Gastrocnemius medialis (tissue), 4 donors: ENCODE measurements at regions not wholly inside any gene's neighbourhood (a gene's known extent, or its start where the extent isn't known, plus 50 kb on each side); places are given as distances from the start of the nearest gene placed in this dataset.

ENCODE experiments used
- ATAC-seq, 2 donors: fragments of 150-250 bp; one replicate each; pipeline ENCODE4 v1.9.1; 2016
- DNase-seq, 2 donors: peaks; one replicate each; pipeline ENCODE4 v3.0.0-alpha.2; 2019
- H3K27ac ChIP-seq, 4 donors: fragments of 200-600 bp; sonication (generic); 1 replicate in 1 of 4; 2 replicates in 3 of 4; pipeline ENCODE4 v1.5.1; 2016 to 2018; ENCODE audit warnings: mild to moderate bottlenecking in 2 of 4, moderate library complexity in 1 of 4
- H3K27me3 ChIP-seq, 3 donors: fragments of 200-600 bp; sonication (generic) in 2 of 3; 1 replicate in 1 of 3; 2 replicates in 2 of 3; pipeline versions ENCODE4 v1.5.1 to v1.6.0; 2016 to 2019; ENCODE audit warnings: mild to moderate bottlenecking in 1 of 3, moderate library complexity in 1 of 3
- H3K36me3 ChIP-seq, 2 donors: fragments of 200-600 bp; sonication (generic) in 1 of 2; one replicate each; pipeline ENCODE4 v1.5.1; 2017 to 2018
- H3K4me1 ChIP-seq, 2 donors: fragments of 200-600 bp; sonication (generic) in 1 of 2; one replicate each; pipeline ENCODE4 v1.5.1; 2016 to 2017; ENCODE audit warnings: mild to moderate bottlenecking in 2 of 2
- H3K4me3 ChIP-seq, 4 donors: fragments of 200-600 bp; sonication (generic) in 3 of 4; 1 replicate in 1 of 4; 2 replicates in 3 of 4; pipeline ENCODE4 v1.5.1; 2016 to 2019; ENCODE audit warnings: mild to moderate bottlenecking in 2 of 4
- H3K9me3 ChIP-seq, 3 donors: fragments of 200-600 bp; sonication (generic) in 2 of 3; 1 replicate in 1 of 3; 2 replicates in 2 of 3; pipeline ENCODE4 v1.5.1; 2016 to 2019
- POLR2A ChIP-seq, 2 donors: fragments of 450-650 bp; IDR thresholded peaks; one replicate each; pipeline ENCODE4 v1.6.1; 2017; ENCODE audit warnings: antibody characterized with exemption in 2 of 2, mild to moderate bottlenecking in 2 of 2, moderate library complexity in 2 of 2
- in situ Hi-C, 4 donors: fragments of 200-750 bp; cut with MboI; loops; one replicate each; pipeline versions ENCODE4 v1.15.0 to v1.8.0; 2017; ENCODE audit warnings: low sequenced_read_pairs in 4 of 4
- intact Hi-C: fragments of 100-400 bp; cut with DNase I; formaldehyde crosslinking; loops from one replicate; pipeline ENCODE4 v1.15.1; 2023; ENCODE audit warnings: low total_unique reads
- TF ChIP-seq, protein P1 (sequence below), 5 experiments: fragments of 450-650 bp in 3 of 5; fragments of 200-600 bp in 2 of 5; sonication (generic) in 2 of 5; IDR thresholded peaks in 4 of 5; conservative IDR thresholded peaks in 1 of 5; 1 replicate in 4 of 5; 2 replicates in 1 of 5; pipeline ENCODE4 v1.5.1; 2016 to 2019; ENCODE audit warnings: antibody characterized with exemption in 5 of 5, mild to moderate bottlenecking in 3 of 5, moderate library complexity in 3 of 5

DNA sequence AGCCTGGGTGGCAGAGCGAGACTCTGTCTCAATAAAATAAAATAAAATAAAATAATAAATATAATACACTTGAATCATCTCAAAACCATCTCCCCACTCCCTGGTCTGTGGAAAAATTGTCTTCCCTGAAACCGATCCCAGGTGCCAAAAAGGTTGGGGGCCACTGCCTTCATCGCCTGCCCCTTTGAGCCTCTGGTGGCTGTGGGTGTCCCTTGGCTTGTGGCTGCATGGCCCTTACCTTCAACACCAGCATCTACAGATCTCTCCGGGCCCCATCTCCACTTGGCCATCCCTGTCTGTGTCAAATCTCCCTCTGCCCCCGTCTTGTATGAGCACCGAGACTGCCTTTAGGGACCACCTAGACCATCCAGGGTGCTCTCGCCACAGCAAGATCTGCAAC, 177.3 kb downstream of the SEC14L1 start:
- Histone ChIP-seq H3K9me3 (no peaks in the 10 kb centered on the region), H3K36me3 (no peaks in the 10 kb centered on the region), H3K27me3 (no peaks in the 10 kb centered on the region), H3K27ac (peak overlapping the region in 3 of 4 donors; percentile 87 to 91 (median 89)), H3K4me1 (peaks cover 50 to 53% of the 10 kb centered on the region in 2 donors), H3K4me3 (no peak overlapping the region)
- TF ChIP-seq, protein P1, sequence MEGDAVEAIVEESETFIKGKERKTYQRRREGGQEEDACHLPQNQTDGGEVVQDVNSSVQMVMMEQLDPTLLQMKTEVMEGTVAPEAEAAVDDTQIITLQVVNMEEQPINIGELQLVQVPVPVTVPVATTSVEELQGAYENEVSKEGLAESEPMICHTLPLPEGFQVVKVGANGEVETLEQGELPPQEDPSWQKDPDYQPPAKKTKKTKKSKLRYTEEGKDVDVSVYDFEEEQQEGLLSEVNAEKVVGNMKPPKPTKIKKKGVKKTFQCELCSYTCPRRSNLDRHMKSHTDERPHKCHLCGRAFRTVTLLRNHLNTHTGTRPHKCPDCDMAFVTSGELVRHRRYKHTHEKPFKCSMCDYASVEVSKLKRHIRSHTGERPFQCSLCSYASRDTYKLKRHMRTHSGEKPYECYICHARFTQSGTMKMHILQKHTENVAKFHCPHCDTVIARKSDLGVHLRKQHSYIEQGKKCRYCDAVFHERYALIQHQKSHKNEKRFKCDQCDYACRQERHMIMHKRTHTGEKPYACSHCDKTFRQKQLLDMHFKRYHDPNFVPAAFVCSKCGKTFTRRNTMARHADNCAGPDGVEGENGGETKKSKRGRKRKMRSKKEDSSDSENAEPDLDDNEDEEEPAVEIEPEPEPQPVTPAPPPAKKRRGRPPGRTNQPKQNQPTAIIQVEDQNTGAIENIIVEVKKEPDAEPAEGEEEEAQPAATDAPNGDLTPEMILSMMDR (IDR thresholded peaks at IDR 0.05 in 4 of 5, conservative IDR thresholded peaks at IDR 0.05 in 1 of 5): no peak
- no peak for TF ChIP-seq POLR2A (IDR thresholded peaks at IDR 0.05)
- DNase-seq (no peak), ATAC-seq (no peak)
- in situ Hi-C loops: no loop called here
- intact Hi-C loops: no loop called here

DNA sequence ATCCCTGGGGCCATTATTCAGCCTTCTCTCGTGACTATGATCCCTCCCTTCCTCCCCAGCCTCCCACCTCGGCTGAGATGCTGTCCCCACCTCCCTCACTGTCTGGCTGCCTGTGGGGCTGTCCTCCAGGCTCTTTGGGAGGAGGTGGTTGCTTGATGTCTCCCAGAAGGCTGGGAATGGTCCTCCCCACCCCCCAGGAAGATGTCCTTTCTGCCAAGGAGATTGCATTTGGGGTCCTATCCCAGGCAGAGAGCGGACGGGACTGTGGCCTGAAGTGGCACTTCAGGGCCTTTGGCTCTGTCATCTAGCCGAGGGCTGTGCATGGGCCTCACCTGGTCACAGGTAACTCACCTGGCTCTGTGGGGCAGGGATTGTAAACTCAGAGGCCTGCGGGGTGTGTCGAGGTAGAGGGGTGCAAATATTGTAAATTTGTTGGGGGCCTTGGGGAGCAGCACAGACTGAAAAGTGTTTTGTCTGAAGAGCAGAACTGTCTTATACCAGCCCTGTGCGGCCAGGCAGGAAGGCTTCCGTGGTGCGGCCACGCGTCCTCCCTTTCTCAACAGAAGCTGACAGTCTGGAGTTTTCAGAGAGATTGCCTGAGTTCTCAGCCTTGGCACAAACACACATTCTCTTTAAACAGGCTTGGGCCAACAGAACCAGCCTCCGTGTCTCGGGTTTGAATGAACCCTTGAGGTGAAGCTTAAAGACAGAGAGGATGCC, 177.9 kb downstream of the SEC14L1 start:
- ATAC-seq: no peak
- TF ChIP-seq, protein P1 (IDR thresholded peaks at IDR 0.05 in 4 of 5, conservative IDR thresholded peaks at IDR 0.05 in 1 of 5): no peak
- TF ChIP-seq POLR2A (IDR thresholded peaks at IDR 0.05): no peak
- no peaks in the 10 kb centered on the region for H3K9me3 ChIP-seq
- in situ Hi-C loops (no loop called here), intact Hi-C loops (loop anchor here (1.0 kb wide), 1 partner anchor 31 kb away; no protein-coding TSS in a partner anchor)
- peak in 1 of 2 donors; percentile 42 for DNase-seq
- peak overlapping the region; percentile 57 to 72 (median 62) for H3K4me3 ChIP-seq
- H3K36me3 ChIP-seq: no peaks in the 10 kb centered on the region
- H3K4me1 ChIP-seq: peaks cover 54 to 58% of the 10 kb centered on the region in 2 donors
- peak overlapping the region; percentile 82 to 91 (median 88) for H3K27ac ChIP-seq
- H3K27me3 ChIP-seq: no peaks in the 10 kb centered on the region

DNA sequence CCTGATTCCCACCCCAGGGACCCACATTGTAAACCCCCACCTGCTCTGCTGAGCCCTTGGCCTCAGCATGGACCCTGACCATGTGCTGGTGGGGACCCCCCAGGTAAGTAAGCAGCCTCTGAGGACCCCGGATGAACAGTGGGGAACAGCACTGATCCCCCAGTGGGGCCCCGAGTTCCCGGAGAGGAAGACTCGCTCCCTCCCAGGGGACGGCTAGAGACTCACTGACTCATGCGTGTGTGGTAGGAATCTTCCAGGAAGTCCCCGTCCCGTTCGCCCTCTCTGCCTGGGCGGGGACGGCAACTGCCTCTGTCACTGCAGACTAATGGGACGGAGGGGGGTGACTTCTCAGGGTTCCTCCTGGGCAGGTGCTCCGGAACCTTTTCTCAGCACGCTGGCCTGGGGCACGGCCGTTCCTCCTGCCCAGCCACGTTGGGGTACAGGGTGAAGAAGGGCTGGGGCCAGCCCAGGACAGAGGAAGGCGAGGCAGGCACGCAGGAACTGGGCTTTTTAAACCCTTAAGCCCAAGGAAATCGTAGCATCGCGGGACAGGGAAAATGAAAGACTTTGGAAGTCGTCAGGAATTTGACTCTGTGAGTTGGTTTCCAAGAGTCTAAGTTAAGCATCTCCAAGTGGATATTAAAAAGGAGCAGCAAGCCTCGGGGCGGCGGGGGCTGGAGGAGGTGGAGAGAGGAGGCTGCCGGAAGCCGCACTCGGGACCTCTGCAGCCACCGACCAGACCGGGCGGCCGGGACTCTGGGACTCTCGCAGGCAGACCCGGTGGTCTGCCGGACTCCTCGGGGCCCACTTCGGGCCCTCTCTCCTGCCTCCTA, 178.7 kb downstream of the SEC14L1 start:
- Histone ChIP-seq H3K36me3 (no peaks in the 10 kb centered on the region), H3K4me3 (peak overlapping the region; percentile 57 to 72 (median 62)), H3K27ac (peak overlapping the region; percentile 82 to 91 (median 88)), H3K4me1 (peaks cover 61 to 66% of the 10 kb centered on the region in 2 donors), H3K27me3 (no peaks in the 10 kb centered on the region), H3K9me3 (no peaks in the 10 kb centered on the region)
- ATAC-seq (peak; percentile 72), DNase-seq (peak; percentile 93 to 95)
- intact Hi-C loops: loop anchor here (1.0 to 5.0 kb wide), 2 partner anchors 32 to 568 kb away; no protein-coding TSS in a partner anchor
- TF ChIP-seq, protein P1 (IDR thresholded peaks at IDR 0.05 in 4 of 5, conservative IDR thresholded peaks at IDR 0.05 in 1 of 5): no peak
- peak; percentile 79 to 80 for TF ChIP-seq POLR2A (IDR thresholded peaks at IDR 0.05)
- in situ Hi-C loops: loop anchor here in 1 of 4 donors (10.0 kb wide), 1 partner anchor 105 kb away; no protein-coding TSS in a partner anchor

DNA sequence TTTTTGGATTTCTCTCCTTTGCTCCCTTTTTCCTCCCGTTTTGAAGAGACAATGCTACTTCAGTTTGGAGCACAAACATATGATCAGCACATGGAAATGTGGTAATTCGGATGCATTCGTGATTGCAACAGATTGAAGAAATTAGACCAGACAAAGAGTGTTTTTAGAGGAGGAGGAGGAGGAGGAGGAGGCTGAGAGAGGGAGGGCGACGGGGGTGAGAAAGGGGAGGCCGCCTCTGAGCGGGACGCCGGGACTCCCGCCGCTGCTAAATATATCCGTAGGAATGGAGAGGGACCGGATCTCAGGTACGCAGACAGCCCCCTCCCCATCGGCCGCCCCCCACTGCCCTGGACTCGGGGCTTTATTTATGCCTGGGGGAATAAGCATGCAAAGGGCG, 179.3 kb downstream of the SEC14L1 start:
- no peaks in the 10 kb centered on the region for H3K36me3 ChIP-seq
- H3K4me1 ChIP-seq: peaks cover 63 to 72% of the 10 kb centered on the region in 2 donors
- in situ Hi-C loops (loop anchor here in 1 of 4 donors (10.0 kb wide), 1 partner anchor 105 kb away; no protein-coding TSS in a partner anchor), intact Hi-C loops (loop anchor here (5.0 kb wide), 1 partner anchor 567 kb away; no protein-coding TSS in a partner anchor)
- no peaks in the 10 kb centered on the region for H3K27me3 ChIP-seq
- H3K9me3 ChIP-seq: no peaks in the 10 kb centered on the region
- peak overlapping the region; percentile 57 to 72 (median 62) for H3K4me3 ChIP-seq
- DNase-seq (peak; percentile 32 to 41), ATAC-seq (peak; percentile 6 to 7)
- no peak for TF ChIP-seq POLR2A (IDR thresholded peaks at IDR 0.05)
- TF ChIP-seq, protein P1 (IDR thresholded peaks at IDR 0.05 in 4 of 5, conservative IDR thresholded peaks at IDR 0.05 in 1 of 5): no peak
- peak overlapping the region; percentile 82 to 91 (median 88) for H3K27ac ChIP-seq
